ENCODE measurements at regions not wholly inside any gene's neighbourhood (a gene's known extent, or its start where the extent isn't known, plus 50 kb on each side); places are given as distances from the start of the nearest gene placed in this dataset.

DNA sequence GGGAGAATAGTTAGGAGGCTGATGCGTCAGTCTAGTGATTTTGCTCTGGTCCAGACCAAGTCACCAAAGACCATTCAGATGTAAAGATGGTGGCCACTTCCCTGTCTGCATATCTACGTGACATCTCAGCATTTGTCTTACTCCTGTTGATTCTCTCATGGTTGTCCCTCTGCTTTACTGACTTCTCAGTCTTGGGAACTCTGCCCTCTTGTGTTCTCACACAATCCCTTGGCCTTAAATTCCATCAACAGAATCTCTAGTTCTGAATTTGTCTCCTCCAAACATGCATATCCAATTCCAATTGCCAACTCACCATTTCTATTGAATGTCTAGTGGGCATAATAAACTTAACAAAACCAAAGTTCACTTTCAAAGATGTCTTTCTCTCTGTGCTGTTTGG lies 147.8 kb downstream of the SLC24A2 start:
- ChIA-PET POLR2A (ENCODE audit: unreplicated experiment) (no interaction called here), CTCF (no interaction called here)
- Histone ChIP-seq H3K9me3 (ENCODE audit: low read length) (no peaks in the 10 kb centered on the region), H4K20me1 (ENCODE audit: low read length) (no peaks in the 10 kb centered on the region), H3K36me3 (ENCODE audit: low read depth, low read length) (no peaks in the 10 kb centered on the region), H3K27ac (ENCODE audit: low read length) (no peak overlapping the region), H3K9ac (ENCODE audit: low read length) (no peak overlapping the region), H3K27me3 (ENCODE audit: low read length) (peaks cover 34% of the 10 kb centered on the region; the same call in 1 of the 2 replicates), H2AFZ (ENCODE audit: low read length) (no peak overlapping the region), H3K4me2 (ENCODE audit: low read length) (no peak overlapping the region), H3K79me2 (ENCODE audit: low read length) (no peaks in the 10 kb centered on the region), H3F3A (ENCODE audit: low read length, unreplicated experiment) (no peaks in the 10 kb centered on the region), H3K4me1 (ENCODE audit: insufficient read depth, low read length) (no peaks in the 10 kb centered on the region), H3K9me2 (replicated peaks; ENCODE audit: low read length) (no peaks in the 10 kb centered on the region), H3K4me3 (ENCODE audit: low read length) (no peak overlapping the region)
- ATAC-seq, result no peak
- DNase-seq, result peak; percentile 3
- TF ChIP-seq EZH2phosphoT487 (IDR thresholded peaks at IDR 0.05; ENCODE audit: borderline replicate concordance, low read length) (no peak), EZH2 (IDR thresholded peaks at IDR 0.05; ENCODE audit: low read length, unreplicated experiment) (no peak)
- TF ChIP-seq, protein P1, sequence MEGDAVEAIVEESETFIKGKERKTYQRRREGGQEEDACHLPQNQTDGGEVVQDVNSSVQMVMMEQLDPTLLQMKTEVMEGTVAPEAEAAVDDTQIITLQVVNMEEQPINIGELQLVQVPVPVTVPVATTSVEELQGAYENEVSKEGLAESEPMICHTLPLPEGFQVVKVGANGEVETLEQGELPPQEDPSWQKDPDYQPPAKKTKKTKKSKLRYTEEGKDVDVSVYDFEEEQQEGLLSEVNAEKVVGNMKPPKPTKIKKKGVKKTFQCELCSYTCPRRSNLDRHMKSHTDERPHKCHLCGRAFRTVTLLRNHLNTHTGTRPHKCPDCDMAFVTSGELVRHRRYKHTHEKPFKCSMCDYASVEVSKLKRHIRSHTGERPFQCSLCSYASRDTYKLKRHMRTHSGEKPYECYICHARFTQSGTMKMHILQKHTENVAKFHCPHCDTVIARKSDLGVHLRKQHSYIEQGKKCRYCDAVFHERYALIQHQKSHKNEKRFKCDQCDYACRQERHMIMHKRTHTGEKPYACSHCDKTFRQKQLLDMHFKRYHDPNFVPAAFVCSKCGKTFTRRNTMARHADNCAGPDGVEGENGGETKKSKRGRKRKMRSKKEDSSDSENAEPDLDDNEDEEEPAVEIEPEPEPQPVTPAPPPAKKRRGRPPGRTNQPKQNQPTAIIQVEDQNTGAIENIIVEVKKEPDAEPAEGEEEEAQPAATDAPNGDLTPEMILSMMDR (conservative IDR thresholded peaks at IDR 0.05; ENCODE audit: low read depth, low read length), result peak; percentile 23; the same call in 1 of the 2 replicates
- no TSS peak for BruUV-seq (replicated peaks)
- intact Hi-C loops (cut with micrococcal nuclease), result loop anchor here (5.0 kb wide), 2 partner anchors 149 to 174 kb away; no protein-coding TSS in a partner anchor

DNA sequence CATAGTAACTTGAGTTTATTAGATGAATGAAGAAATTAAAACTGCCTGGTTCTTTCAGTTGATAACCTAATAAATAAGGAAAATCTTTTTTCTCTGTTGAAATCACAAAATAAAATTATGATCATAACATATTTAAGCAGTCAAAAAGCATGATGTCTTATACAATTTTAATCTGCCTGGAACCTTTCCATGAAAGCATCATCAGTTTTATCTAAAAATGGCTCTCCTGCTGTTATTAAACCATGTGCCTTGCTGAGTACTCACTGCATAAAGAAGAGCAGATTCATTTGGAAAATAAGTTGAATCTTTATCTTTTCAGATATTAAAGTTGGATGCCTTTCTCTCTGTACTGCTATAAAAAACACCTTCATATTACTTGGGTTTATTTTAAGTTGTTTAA lies 148.8 kb downstream of the SLC24A2 start:
- ATAC-seq, result no peak
- Histone ChIP-seq H3K9me2 (replicated peaks; ENCODE audit: low read length) (no peaks in the 10 kb centered on the region), H3K36me3 (ENCODE audit: low read depth, low read length) (no peaks in the 10 kb centered on the region), H3F3A (ENCODE audit: low read length, unreplicated experiment) (no peaks in the 10 kb centered on the region), H3K9me3 (ENCODE audit: low read length) (no peaks in the 10 kb centered on the region), H3K4me1 (ENCODE audit: insufficient read depth, low read length) (no peaks in the 10 kb centered on the region), H3K79me2 (ENCODE audit: low read length) (no peaks in the 10 kb centered on the region), H3K27me3 (ENCODE audit: low read length) (peaks cover 28% of the 10 kb centered on the region; the same call in 1 of the 2 replicates), H4K20me1 (ENCODE audit: low read length) (no peaks in the 10 kb centered on the region), H3K4me2 (ENCODE audit: low read length) (no peak overlapping the region), H3K4me3 (ENCODE audit: low read length) (no peak overlapping the region), H3K27ac (ENCODE audit: low read length) (no peak overlapping the region), H2AFZ (ENCODE audit: low read length) (no peak overlapping the region), H3K9ac (ENCODE audit: low read length) (no peak overlapping the region)
- POLR2A ChIA-PET (ENCODE audit: unreplicated experiment), result no interaction called here
- intact Hi-C loops (cut with micrococcal nuclease), result loop anchor here (5.0 kb wide), 2 partner anchors 148 to 173 kb away; no protein-coding TSS in a partner anchor
- no peak for DNase-seq
- BruUV-seq (replicated peaks), result no TSS peak
- CTCF ChIA-PET, result no interaction called here
- TF ChIP-seq EZH2phosphoT487 (IDR thresholded peaks at IDR 0.05; ENCODE audit: borderline replicate concordance, low read length) (no peak), EZH2 (IDR thresholded peaks at IDR 0.05; ENCODE audit: low read length, unreplicated experiment) (no peak)
- TF ChIP-seq, protein P1 (conservative IDR thresholded peaks at IDR 0.05; ENCODE audit: low read depth, low read length), result no peak

DNA sequence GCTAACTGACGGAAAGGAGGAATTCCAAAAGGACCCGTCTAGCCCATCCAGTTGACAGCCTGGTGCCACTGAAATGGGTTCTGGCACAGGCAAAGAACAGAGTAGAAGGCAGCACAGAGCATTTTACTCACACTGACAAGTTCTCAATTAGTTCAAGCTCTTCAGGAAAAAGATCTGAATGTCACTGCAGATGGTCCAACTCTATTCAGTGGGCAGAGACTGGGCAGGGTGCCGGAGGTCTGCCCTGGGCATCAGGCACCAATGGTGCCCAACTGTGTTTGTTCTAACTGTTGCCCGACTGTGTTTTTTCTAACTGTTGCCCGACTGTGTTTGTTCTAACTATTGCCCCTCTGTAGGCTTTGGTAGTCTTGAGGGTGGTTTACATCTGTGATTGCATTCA lies 151.8 kb downstream of the SLC24A2 start:
- Histone ChIP-seq H3K36me3 (ENCODE audit: low read depth, low read length) (no peaks in the 10 kb centered on the region), H2AFZ (ENCODE audit: low read length) (no peak overlapping the region), H3K9ac (ENCODE audit: low read length) (no peak overlapping the region), H3K4me3 (ENCODE audit: low read length) (no peak overlapping the region), H4K20me1 (ENCODE audit: low read length) (no peaks in the 10 kb centered on the region), H3K27ac (ENCODE audit: low read length) (no peak overlapping the region), H3K4me2 (ENCODE audit: low read length) (no peak overlapping the region), H3K27me3 (ENCODE audit: low read length) (peaks cover 19% of the 10 kb centered on the region; the same call in 1 of the 2 replicates), H3F3A (ENCODE audit: low read length, unreplicated experiment) (no peaks in the 10 kb centered on the region), H3K79me2 (ENCODE audit: low read length) (no peaks in the 10 kb centered on the region), H3K4me1 (ENCODE audit: insufficient read depth, low read length) (no peaks in the 10 kb centered on the region), H3K9me2 (replicated peaks; ENCODE audit: low read length) (no peaks in the 10 kb centered on the region), H3K9me3 (ENCODE audit: low read length) (no peaks in the 10 kb centered on the region)
- intact Hi-C loops (cut with micrococcal nuclease), result no loop called here
- TF ChIP-seq, protein P1 (conservative IDR thresholded peaks at IDR 0.05; ENCODE audit: low read depth, low read length), result no peak
- TF ChIP-seq EZH2phosphoT487 (IDR thresholded peaks at IDR 0.05; ENCODE audit: borderline replicate concordance, low read length), result no peak
- ChIA-PET POLR2A (ENCODE audit: unreplicated experiment) (no interaction called here), CTCF (no interaction called here)
- BruUV-seq (replicated peaks), result no TSS peak
- ATAC-seq, result no peak
- DNase-seq, result no peak

Measured in PC-3 (cell line).